NCI-H2227 (cell line): ENCODE measurements at regions not wholly inside any gene's neighbourhood (a gene's known extent, or its start where the extent isn't known, plus 50 kb on each side); places are given as distances from the start of the nearest gene placed in this dataset.
"Not testable (repeated sequence)": the region's sequence is repeated elsewhere in the genome, so short reads cannot be mapped to it uniquely, and the experiment has no call there.

Source experiments
- DNase-seq: peaks from one replicate; lab custom pipeline; 2025; ENCODE audit not compliant: unreplicated experiment; lab: John Stamatoyannopoulos, UW

DNA sequence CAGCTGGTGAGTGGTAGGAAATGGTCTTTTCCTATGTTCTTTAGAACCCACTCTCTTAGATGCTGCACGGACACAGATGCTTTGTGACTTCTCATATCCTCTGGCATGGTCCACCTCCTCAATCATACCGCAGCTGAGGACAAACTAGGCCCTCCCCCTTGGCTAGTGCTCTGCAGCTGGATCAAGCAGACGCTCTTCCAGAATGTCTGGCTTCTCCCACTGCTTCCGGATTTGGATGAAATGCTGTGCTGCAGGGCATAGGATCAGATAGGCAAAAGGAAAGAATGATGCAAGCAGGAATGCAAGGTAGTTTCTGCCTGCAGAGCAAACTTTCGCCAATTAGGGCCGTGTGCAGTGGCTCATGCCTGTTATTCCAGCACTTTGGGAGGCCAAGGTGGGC lies 75.7 kb upstream of the SLC4A7 start:
- DNase-seq, result no peak

GRCh38 chr3:27559381-27559780 lies 75.2 kb upstream of the SLC4A7 start:
- DNase-seq, result no peak

DNA sequence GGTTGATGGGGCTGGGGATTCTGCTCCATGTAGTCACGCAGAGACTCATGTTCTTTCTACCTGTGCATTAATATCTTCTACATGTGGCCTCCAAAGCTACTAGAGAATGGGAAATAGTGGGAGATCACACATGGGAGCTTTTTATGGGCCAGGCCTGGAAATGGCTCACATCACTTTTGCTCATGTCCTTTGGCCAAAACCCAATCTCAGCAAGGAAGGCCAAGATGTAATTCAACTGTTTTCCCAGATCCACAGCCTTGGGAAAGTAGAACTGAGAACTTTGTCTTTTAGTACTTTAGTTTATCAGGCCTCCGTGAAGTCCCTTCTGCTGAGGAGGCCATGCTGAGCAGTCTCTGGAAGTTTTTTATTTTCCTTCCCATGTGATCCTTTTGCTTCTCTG lies 73.2 kb upstream of the SLC4A7 start:
- no peak for DNase-seq

- DNase-seq, result no peak
These were observed 72.7 kb upstream of the SLC4A7 start for GRCh38 chr3:27556887-27557286.

DNA sequence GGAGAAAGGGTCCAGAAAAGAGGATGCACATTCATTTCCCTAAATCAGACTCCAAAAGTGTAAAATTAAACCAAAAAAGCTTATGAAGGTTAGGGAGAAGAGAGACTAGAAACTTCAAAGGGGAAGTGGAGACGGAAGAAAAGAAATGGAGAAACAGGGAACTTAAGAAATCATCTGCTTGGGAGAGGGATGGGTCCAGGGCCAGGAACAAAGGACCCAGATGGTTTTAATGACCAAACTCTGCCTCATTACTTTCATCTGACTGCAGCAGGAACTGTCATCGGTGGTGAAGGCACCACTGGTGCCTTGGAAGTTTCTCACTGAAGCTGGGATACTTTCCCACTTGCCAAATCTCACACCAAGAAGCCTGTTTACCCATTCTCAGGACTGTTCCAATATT lies 70.5 kb upstream of the SLC4A7 start:
- no peak for DNase-seq

DNA sequence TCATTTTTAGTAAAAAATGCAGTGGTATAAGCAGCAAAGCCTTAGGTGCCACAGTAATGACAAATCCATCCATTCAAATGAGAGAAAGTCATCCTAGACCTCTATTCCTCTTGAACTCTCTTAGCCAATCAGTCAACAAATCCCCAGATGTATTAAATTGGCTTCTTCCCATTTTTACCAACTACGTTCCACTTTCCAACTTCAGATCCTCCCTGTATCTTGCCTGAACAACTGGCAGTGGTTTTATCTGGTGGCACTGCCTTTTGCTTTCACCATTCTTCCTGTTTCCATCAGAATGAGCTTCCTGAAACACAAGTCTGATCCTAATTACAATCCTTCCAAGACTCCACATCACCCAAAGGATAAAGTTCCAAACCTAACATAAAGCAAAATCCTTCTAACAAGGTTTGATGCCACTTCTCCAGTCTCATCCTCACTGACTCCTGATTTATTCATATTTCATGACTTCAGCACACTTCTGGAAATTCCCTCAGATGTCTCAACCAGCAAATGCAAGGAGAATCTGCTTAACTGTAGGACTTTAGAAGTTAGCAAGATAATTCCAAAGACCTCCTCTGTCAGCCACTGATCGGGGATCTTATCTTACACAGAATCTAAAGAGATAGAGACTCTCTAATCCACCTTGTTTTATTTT lies 69.8 kb upstream of the SLC4A7 start:
- no peak for DNase-seq

- not testable (repeated sequence) for DNase-seq
These were observed 68.5 kb upstream of the SLC4A7 start for GRCh38 chr3:27552708-27553107.

GRCh38 chr3:27551413-27551812 lies 67.2 kb upstream of the SLC4A7 start:
- not testable (repeated sequence) for DNase-seq

- no peak for DNase-seq
These were observed 60.9 kb upstream of the SLC4A7 start for GRCh38 chr3:27545061-27545460.

DNA sequence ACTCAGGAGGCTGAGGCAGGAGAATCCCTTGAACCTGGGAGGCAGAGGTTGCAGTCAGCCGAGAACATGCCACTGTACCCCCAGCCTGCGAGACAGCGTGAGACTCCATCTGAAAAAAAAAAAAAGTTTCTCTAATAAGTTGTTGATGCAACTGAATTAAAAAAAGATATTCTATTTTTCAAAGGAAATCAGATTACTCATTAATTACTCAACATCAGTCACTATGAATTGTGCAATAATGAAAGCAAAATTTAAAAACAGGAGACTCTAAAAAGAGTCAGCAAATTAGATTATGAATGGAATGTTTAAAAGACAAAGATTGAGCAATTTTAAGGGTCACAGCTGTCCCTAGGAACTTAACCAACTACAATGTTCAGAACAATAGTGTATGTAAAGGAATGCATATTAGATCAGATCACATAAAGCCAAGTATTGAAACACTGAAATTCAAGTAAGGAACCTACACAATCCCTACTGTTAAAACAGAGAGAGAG lies 60.2 kb upstream of the SLC4A7 start:
- DNase-seq, result no peak

DNA sequence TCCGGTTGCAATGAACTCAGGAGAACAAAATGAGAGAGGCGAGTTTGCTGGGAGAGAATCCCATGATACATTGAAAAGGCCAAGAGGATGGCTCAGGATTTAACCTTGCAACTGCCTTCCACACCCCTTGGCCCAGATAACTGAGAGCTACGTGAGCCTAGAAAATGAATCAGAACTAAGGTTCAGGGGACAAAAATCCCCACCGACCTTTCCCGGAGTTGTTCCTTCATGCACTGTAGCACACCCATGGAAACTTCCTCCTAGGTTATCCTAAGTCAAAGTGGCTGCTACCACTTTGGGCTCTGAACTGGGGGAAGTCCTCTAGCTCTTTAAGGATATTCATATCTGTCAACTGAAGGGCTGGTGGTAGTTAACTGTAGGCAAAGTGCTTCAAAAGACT lies 58.3 kb upstream of the SLC4A7 start:
- no peak for DNase-seq

DNA sequence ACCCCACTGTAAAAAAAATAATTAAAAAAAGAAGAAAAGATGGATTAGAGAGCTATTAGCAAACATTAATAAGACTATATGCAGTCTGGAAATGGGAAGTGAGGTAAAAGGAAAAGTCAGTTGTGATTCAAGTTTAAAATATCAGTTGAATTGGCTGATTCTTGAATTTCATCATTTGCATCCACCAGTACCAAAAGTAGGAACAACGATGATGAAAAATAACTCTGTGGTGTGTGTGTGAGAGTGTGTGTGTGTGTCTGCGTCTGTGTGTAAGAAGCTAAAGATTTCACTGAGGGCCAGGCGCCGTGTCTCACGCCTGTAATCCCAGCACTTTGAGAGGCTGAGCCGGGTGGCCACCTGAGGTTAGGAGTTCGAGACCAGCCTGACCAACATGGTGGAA lies 56.0 kb upstream of the SLC4A7 start:
- no peak for DNase-seq

DNA sequence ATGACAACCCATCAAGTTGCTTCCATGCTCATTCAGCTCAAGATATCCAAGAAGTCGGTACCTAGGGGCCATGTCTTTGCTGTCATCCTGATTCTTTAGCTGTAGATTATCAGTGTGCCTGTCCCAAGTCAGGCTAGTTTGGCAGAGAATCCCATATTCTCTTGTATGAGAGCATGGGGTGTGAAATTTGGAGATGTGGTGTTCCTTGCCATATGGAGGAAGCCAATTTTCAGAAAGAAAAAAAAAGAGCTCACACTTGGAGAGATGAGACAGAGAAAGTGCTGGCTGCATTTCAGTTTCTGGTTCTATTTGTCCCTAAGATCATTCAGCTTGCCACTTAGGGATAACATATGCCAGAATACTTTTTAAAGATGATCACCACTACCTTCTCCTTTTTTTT lies 52.3 kb upstream of the SLC4A7 start:
- DNase-seq, result no peak

GRCh38 chr3:27535809-27536392 lies 51.7 kb upstream of the SLC4A7 start:
- DNase-seq, result no peak

GRCh38 chr3:27533718-27534573 lies 49.8 kb upstream of the SLC4A7 start:
- no peak for DNase-seq
